Muscle of arm (tissue), 1 donor: ENCODE measurements at regions not wholly inside any gene's neighbourhood (a gene's known extent, or its start where the extent isn't known, plus 50 kb on each side); places are given as distances from the start of the nearest gene placed in this dataset.

Source experiments
- DNase-seq: peaks from one replicate; pipeline ENCODE4 v3.0.0-alpha.2; 2013

DNA sequence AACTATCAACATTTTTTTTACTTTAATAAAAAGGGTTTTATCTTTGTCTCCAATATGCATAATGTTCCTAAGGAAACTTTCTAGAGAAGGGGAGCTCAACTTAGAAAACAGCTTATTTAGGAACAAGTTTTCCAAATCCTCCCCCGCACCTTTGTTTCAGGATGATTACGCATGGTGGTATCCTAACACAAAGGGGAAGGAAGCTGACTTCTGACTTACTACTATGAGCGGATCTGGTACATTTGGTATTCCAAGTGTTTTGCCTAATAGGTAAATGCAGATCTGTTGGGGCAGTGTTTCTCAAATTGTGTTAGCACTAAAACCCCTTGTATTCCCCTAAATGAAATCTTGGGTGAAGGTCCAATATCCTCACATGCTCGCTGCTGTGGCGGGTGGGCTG is 229.3 kb upstream of the KLF14 start:
- no peak for DNase-seq

DNA sequence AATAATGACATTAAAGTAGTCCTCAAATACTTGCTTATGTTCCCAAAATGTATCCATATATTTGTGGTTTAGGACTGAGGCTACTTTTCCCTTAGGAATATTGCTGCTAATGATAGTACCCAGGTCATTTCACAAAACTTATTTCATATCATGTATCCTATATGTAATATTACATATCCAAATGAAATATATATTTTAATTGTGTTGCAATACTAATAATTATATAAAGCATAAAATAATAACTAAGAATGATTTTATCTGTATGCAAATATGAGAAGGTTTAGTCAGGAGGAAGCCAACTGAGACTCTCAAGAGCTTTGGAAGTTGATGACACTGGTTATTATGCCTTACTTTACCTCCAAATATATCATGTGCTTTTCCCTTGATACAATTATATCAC is 231.5 kb upstream of the KLF14 start:
- no peak for DNase-seq

DNA sequence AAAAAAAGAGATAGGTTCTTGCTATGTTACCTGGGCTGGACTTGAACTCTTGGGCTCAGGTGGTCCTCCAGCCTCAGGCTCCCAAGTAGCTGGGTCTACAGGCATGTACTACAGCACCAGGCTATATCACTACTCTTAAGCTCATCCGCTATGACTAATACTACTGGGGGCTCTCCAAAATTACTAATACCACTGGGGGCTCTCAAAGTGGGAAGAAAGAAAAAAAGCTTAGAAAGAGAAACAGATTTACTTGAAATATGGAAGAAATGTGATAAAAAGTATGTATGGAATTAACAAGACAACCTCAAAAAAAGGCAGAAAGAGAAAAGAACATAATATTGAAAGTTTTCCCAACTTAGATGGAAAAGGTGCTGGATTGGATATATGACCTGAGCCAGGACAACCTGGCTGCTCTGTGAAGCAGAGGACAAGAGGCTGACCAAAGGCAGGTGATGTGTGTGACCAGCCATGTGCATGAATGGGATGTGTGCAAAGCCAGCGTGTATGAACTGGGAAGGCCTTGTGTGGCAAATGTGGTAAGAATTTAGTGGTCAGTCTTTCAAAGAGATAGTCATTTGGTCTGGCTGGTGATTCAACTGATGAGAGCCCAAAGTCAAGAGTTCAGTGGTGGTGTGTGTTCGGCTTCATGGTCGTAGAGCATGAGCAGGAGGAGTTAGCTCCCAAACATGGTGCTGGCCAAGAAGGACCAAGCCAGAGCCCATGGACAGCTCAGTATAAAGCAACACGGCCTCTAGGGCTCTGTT is 232.4 kb upstream of the KLF14 start:
- no peak for DNase-seq

DNA sequence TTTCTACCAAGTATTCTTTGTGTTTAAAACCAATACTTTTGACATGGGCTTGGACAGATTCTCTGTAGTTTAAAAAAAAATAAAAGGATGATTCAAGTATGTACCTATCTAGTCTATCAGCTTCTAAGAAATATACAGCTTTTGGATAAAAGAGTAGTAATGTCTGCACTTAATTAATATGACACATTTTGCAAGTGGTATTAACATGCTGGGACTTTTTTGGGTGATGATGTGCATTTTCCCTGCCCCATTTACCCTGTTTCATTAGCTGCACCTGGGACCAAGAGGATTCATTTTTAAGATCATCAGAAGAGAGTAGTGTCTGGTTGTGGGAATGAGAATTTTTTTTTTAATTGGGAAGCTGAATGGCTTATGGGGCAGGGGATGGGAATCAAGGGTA is 236.2 kb upstream of the KLF14 start:
- DNase-seq: no peak

DNA sequence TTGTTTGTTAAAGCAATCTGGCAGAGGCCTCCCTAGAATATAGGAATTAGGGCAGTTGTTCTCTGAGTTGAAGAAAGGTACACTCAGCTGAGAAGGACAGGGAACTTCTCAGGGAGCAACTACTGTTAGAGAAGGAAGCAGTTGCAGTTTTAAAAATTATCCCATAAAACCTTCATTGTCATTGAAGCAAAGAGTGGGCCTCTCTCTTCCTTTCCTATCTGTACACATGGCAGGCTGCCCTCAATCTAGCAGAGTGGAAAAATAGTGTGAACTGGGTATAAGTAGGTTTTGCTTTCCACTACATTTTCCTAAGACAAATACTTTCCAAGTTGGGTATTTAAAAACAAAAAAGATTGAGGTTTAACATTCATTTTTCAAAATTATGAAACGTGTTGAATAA is 236.7 kb upstream of the KLF14 start:
- no peak for DNase-seq

DNA sequence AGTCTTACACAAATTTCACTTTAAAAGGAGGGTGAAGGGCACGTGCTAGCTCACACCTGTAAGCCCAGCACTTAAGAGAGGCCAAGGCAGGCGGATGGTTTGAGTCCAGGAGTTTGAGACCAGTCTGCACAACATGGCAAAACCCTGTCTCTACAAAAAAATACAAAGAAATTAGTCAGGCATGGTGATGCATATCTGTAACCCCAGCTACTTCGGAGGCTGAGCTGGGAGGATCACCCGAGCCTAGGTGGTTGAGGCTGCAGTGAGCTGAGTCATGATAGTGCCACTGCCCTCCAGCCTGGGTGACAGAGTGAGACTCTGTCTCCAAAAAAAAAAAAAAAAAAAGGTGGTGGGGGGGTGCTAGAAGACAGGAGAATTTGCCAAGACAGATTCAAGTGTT is 237.3 kb upstream of the KLF14 start:
- no peak for DNase-seq

GRCh38 chr7:130972201-130972600 is 238.2 kb upstream of the KLF14 start:
- DNase-seq: no peak

DNA sequence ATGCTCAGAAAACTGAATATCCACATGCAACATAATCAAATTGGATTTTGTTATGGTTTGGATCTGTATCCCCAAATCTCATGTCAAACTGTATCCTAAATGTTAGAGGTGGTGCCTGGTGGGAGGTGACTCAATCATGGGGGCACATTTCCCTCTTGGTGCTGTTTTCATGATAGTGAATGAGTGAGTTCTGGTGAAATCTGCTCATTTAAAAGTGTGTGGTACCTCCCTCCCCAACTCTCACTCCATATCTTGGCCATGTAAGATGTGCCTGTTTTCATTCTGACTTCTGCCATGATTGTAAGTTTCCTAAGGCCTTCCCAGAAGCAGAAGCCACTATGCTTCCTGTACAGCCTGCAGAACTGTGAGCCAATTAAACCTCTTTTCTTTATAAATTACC is 239.6 kb upstream of the KLF14 start:
- no peak for DNase-seq

DNA sequence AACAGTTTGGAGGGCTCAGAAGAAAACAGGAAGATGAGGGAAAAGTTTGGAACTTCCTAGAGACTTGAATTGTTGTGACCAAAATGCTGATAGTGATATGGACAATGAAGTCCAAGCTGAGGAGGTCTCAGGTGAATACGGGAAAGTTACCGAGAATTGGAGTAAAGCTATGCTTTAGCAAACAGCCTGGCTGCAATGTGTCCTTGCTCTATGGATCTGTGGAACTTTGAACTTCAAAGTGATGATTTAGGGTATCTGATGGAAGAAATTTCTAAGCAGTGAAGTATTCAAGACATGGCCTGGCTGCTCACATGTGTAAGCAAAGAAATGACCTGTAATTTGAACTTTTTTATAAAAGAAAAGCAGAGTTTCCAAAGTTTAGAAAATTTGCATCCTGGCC is 240.2 kb upstream of the KLF14 start:
- DNase-seq: no peak

GRCh38 chr7:130974794-130975193 is 240.8 kb upstream of the KLF14 start:
- no peak for DNase-seq

- DNase-seq: no peak
Measured at GRCh38 chr7:130975731-130976130, 241.7 kb upstream of the KLF14 start.

- DNase-seq: no peak
Measured at GRCh38 chr7:130982160-130982638, 248.2 kb upstream of the KLF14 start.

- DNase-seq: no peak
Measured at GRCh38 chr7:130982651-130983050, 248.6 kb upstream of the KLF14 start.

GRCh38 chr7:130985361-130985760 is 251.4 kb upstream of the KLF14 start:
- no peak for DNase-seq

- peak; percentile 53 for DNase-seq
Measured at GRCh38 chr7:130986261-130986690, 252.3 kb upstream of the KLF14 start.

GRCh38 chr7:130987092-130987491 is 253.1 kb upstream of the KLF14 start:
- no peak for DNase-seq

- no peak for DNase-seq
Measured at GRCh38 chr7:130988443-130988842, 254.4 kb upstream of the KLF14 start.

DNA sequence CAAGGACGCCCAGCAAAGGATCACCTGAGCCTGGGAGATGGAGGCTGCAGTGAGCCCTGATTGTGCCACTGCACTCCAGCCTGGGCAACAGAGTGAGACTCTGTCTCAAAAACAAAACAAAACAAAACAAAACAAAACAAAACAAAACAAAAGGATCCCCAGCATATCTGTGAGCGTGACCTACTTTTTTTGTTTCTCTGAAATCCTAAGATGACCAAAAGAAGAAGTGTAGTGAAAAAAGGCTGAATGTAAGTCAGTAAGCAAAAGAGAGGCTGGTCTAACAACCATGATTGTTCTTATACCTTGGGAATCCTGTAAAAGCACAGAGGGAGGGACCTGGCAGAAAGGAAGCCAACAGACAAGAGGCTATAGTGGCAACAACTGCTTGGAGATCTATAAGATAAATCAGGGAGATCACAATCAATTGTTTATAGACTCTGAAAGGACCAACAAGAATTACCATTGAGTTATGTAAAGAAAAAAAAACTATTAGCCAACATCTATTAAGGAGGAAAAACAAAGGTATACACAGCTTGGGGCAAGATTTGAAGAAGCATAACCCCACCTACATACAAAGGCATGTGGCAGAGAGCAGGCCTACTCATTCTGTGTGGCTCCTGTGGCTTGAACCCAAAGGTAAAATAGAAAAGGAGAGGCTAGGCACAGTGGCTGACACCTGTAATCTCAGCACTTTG is 255.2 kb upstream of the KLF14 start:
- DNase-seq: no peak

DNA sequence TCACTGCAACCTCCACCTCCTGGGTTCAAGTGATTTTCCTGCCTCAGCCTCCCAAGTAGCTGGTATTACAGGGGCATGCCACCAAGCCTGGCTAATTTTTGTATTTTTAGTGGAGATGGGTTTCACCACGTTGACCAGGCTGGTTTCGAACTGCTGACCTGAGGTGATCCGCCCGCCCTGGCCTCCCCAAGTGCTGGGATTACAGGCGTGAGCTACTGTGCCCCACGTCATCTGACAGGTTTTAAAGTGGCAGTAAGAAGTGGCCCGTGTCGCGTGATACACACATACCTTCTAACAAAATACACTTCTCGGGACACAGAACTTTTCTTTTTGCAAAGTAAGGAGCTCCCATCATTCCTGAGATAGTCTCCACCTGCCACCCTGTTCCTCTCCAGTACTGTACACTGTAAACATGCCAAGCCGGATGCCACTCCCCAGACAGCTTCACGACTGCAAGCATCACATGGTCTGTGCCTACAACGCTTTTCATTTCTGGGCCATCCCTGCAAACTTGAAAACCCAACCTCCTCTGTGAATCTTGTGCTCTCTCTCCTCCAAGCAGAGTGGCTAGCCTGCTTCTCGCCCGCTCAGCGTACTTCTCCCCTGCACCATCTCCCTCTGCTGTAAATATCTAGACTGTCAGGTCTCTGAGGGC is 256.3 kb upstream of the KLF14 start:
- DNase-seq: no peak

DNA sequence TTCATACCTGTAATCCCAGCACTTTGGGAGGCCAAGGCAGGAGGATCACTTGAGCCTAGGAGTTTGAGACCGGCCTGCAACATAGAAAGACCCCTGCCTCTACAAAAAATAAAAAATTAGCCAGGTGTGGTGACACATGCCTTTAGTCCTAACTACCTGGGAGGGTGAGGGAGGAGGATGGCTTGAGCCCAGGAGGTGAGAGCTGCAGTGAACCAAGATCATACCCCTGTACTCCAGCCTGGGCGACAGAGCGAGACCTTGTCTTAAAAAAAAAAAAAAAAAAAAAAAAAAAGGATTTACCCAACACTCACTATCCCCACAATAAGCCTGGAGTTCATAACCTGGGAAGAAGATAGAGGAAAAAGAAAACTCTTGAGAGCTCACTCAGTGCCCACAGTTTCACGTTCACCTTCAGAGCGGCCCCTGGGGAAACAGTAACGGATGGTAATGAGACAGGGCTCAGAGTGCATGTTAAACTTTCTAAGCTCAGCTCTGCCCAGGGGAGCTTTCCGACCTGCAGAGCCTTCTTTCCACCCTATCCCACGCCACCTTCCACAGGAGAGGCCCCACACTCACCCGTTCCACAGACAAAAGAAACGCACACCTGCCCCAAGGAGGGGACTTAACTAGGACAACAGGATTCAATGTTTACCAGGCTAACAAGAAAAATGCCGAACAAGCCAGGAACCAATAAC is 259.8 kb upstream of the KLF14 start:
- DNase-seq: no peak

DNA sequence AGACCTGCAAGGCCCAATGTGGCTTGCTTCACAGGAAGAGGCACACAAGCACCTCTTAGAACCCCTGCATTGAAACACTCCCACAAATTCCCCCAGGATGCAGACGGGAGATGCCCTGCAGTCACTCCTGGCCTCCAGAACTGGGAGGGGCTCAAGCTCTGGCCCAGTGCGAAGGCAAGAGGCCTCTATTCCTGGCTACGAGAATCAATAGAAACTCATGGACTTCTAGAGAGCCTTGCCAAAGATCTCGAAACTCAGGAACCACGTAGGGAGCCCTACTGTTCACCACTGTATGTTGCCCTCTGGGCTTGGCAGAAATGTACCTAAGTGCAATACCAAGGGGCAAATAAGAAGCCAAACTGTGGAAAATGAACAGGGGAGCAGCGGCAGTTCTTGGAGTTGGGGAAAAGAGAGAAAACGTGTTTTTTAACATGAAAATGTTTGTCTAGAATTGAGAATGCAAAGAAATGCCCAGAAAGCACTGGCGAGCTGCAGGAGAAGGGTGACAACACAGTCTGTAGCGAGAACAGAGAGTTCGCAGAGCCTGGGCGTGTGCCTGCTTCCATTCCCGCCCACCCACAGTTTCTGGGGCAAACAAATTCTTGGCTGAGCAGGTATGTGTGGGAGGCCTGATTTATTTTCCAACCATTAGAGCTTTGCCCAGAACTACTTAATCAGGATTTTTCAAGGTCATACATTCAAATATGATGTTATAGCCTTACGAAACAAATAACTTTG is 260.5 kb upstream of the KLF14 start:
- DNase-seq: no peak
